CD4-positive, alpha-beta T cell (primary cell): ENCODE measurements at regions not wholly inside any gene's neighbourhood (a gene's known extent, or its start where the extent isn't known, plus 50 kb on each side); places are given as distances from the start of the nearest gene placed in this dataset.

ENCODE experiments used
- ATAC-seq: fragments of 200-7000 bp; cut with Tn5 transposase; one replicate; pipeline ENCODE4 v1.10.0; 2022; ENCODE audit warnings: mild to moderate bottlenecking; ENCODE audit not compliant: poor library complexity
- CTCF ChIA-PET: fragments of 350-600 bp; sonication (Branson Sonifier 250); formaldehyde crosslinking; loops from one replicate; lab custom pipeline; 2021; ENCODE audit warnings: antibody characterized with exemption, inconsistent platforms; lab: Charles Lee
- POLR2A ChIA-PET: fragments of 350-600 bp; sonication (Branson Sonifier 250); formaldehyde crosslinking; loops from one replicate; lab custom pipeline; 2021; ENCODE audit warnings: antibody characterized with exemption, inconsistent platforms; lab: Charles Lee
- DNase-seq, 14 experiments: peaks; one replicate each; pipeline ENCODE4 v3.0.0-alpha.2; 2013 to 2020; ENCODE audit warnings: mixed read lengths in 2 of 14
- H3K27ac ChIP-seq, 2 donors: one replicate each; pipeline versions ENCODE4 v1.5.1 to v1.7.0; 2013; ENCODE audit warnings: low read length in 2 of 2, low read depth in 1 of 2, mild to moderate bottlenecking in 1 of 2
- H3K27me3 ChIP-seq, 2 experiments: 1 replicate in 1 of 2; 2 replicates in 1 of 2; pipeline versions ENCODE4 v1.6.1 to v1.7.0; 2013; ENCODE audit warnings: low read length in 2 of 2, control low read depth in 1 of 2, mild to moderate bottlenecking in 1 of 2, moderate library complexity in 1 of 2; ENCODE audit not compliant: insufficient read depth in 2 of 2, control insufficient read depth in 1 of 2
- H3K36me3 ChIP-seq: one replicate; pipeline ENCODE4 v1.6.1; 2013; ENCODE audit warnings: low read length, control low read depth; ENCODE audit not compliant: insufficient read depth
- H3K4me1 ChIP-seq: one replicate; pipeline ENCODE4 v1.6.1; 2013; ENCODE audit warnings: low read length, control low read depth; ENCODE audit not compliant: insufficient read depth
- H3K4me3 ChIP-seq: one replicate; pipeline ENCODE4 v1.5.1; 2013; ENCODE audit warnings: mild to moderate bottlenecking, low read length, moderate library complexity
- H3K9me3 ChIP-seq, 2 experiments: 1 replicate in 1 of 2; 2 replicates in 1 of 2; pipeline versions ENCODE4 v1.6.1 to v1.7.0; 2013; ENCODE audit warnings: low read length in 2 of 2, mild to moderate bottlenecking in 2 of 2, control low read depth in 1 of 2, moderate library complexity in 1 of 2; ENCODE audit not compliant: control insufficient read depth in 1 of 2, insufficient read depth in 1 of 2
- H3K27ac Mint-ChIP-seq: one replicate; pipeline ENCODE4 v1.8.0; 2020; ENCODE audit warnings: mixed read lengths
- H3K27me3 Mint-ChIP-seq: one replicate; pipeline ENCODE4 v1.8.0; 2021; ENCODE audit warnings: mixed read lengths
- H3K36me3 Mint-ChIP-seq: one replicate; pipeline ENCODE4 v1.8.0; 2021; ENCODE audit warnings: low read depth, mixed read lengths
- H3K4me1 Mint-ChIP-seq: one replicate; pipeline ENCODE4 v1.8.0; 2021; ENCODE audit warnings: low read depth, mixed read lengths
- H3K4me3 Mint-ChIP-seq: one replicate; pipeline ENCODE4 v1.8.0; 2020; ENCODE audit warnings: mild to moderate bottlenecking, mixed read lengths
- H3K9me3 Mint-ChIP-seq: one replicate; pipeline ENCODE4 v1.8.0; 2020; ENCODE audit warnings: mixed read lengths
- CTCF ChIP-seq: fragments of 200-600 bp; IDR thresholded peaks from one replicate; pipeline ENCODE4 v1.8.0; 2022; ENCODE audit warnings: antibody characterized with exemption, mild to moderate bottlenecking
- intact Hi-C, 2 experiments: fragments of 100-400 bp; cut with DNase I in 1 of 2; cut with micrococcal nuclease in 1 of 2; formaldehyde crosslinking; loops; one replicate each; pipeline versions ENCODE4 v1.15.1 to v1.9.0; 2023 to 2025; cut with DNase I, micrococcal nuclease

- no peaks in the 10 kb centered on the region for H3K9me3 ChIP-seq
- H3K9me3 Mint-ChIP-seq: peaks cover 5% of the 10 kb centered on the region
- no peak overlapping the region for H3K27ac Mint-ChIP-seq
Measured at GRCh38 chr4:123737156-123737555, 340.6 kb downstream of the SPRY1 start.

DNA sequence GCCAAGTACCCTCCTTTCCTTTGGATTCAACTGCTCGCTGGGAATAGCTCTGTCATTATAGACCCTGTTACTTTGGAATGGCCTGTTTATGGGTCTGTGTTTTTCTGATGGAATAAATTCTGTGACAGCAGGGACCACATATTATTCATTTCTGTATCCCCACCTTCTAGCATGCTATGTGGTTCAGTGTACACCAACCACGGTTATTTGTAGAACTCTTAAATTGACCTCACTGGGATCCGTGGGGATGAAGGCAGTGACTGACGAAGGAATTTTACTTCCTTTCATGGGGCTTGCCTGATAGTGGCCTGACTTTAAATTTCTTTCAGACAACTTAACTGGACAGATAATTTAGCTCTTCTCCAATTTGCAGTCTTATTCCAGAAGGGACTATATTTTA is 343.2 kb downstream of the SPRY1 start:
- CTCF ChIA-PET: no interaction called here
- no peak for TF ChIP-seq CTCF
- Mint-ChIP-seq H3K4me1 (no peaks in the 10 kb centered on the region), H3K4me3 (no peak overlapping the region), H3K36me3 (no peaks in the 10 kb centered on the region), H3K9me3 (peaks cover under 1% of the 10 kb centered on the region), H3K27ac (no peak overlapping the region), H3K27me3 (no peaks in the 10 kb centered on the region)
- H3K36me3 ChIP-seq: no peaks in the 10 kb centered on the region
- H3K4me1 ChIP-seq: no peaks in the 10 kb centered on the region
- POLR2A ChIA-PET: no interaction called here
- no peak overlapping the region for H3K27ac ChIP-seq
- DNase-seq (no peak), ATAC-seq (no peak)
- no peaks in the 10 kb centered on the region for H3K9me3 ChIP-seq
- H3K4me3 ChIP-seq: no peak overlapping the region
- intact Hi-C loops: no loop called here
- H3K27me3 ChIP-seq: no peaks in the 10 kb centered on the region

More at GRCh38 chr4:123737156-123737555, 340.6 kb downstream of the SPRY1 start:
- no peaks in the 10 kb centered on the region for H3K4me1 Mint-ChIP-seq
- H3K36me3 Mint-ChIP-seq: no peaks in the 10 kb centered on the region
- ChIA-PET CTCF (no interaction called here), POLR2A (no interaction called here)
- Histone ChIP-seq H3K27me3 (no peaks in the 10 kb centered on the region), H3K4me3 (no peak overlapping the region), H3K36me3 (no peaks in the 10 kb centered on the region), H3K27ac (no peak overlapping the region), H3K4me1 (no peaks in the 10 kb centered on the region)
- ATAC-seq (no peak), DNase-seq (no peak)
- no peak for TF ChIP-seq CTCF
- no peaks in the 10 kb centered on the region for H3K27me3 Mint-ChIP-seq
- intact Hi-C loops: no loop called here
- no peak overlapping the region for H3K4me3 Mint-ChIP-seq

DNA sequence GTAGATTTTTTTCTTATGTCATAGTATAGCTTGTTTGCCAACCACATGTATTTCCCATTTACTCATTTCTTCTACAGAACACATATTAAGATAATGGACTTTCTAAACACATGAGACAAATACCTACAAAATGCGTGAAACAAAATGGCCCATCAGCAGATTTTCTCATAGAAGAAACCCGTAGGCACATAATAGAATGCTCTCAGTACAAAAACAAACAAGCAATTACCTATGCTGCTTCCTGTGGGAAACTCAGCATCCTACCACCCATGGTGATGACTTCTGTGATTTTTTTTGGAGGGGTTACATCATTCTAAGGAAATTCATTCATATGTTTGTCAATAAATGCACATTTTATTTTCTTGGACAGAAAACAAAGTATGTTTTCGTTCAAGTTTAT is 343.6 kb downstream of the SPRY1 start:
- ATAC-seq (no peak), DNase-seq (no peak)
- Histone ChIP-seq H3K4me3 (no peak overlapping the region), H3K27me3 (no peaks in the 10 kb centered on the region), H3K27ac (no peak overlapping the region), H3K36me3 (no peaks in the 10 kb centered on the region), H3K4me1 (no peaks in the 10 kb centered on the region), H3K9me3 (no peaks in the 10 kb centered on the region)
- no peak overlapping the region for H3K4me3 Mint-ChIP-seq
- ChIA-PET CTCF (no interaction called here), POLR2A (no interaction called here)
- H3K36me3 Mint-ChIP-seq: no peaks in the 10 kb centered on the region
- H3K9me3 Mint-ChIP-seq: no peaks in the 10 kb centered on the region
- H3K27ac Mint-ChIP-seq: no peak overlapping the region
- no peak for TF ChIP-seq CTCF
- no peaks in the 10 kb centered on the region for H3K27me3 Mint-ChIP-seq
- no peaks in the 10 kb centered on the region for H3K4me1 Mint-ChIP-seq
- intact Hi-C loops: no loop called here
